ENCODE measurements at regions not wholly inside any gene's neighbourhood (a gene's known extent, or its start where the extent isn't known, plus 50 kb on each side); places are given as distances from the start of the nearest gene placed in this dataset.

GRCh38 chr20:40798066-40798465, 109.0 kb upstream of the MAFB start:
- Histone ChIP-seq H3K36me3 (no peaks in the 10 kb centered on the region), H3K27me3 (replicated peaks in 1 of 7) (peaks cover 0 to 8% (median 0%) of the 10 kb centered on the region in 7 donors), H3K9me3 (no peaks in the 10 kb centered on the region), H3K4me3 (no peak overlapping the region), H3K4me1 (no peaks in the 10 kb centered on the region), H3K27ac (no peak overlapping the region)
- intact Hi-C loops (cut with DNase I; ENCODE audit: low total_unique reads): no loop called here
- TF ChIP-seq POLR2A (IDR thresholded peaks at IDR 0.05) (no peak), CTCF (IDR thresholded peaks at IDR 0.05 in 8 of 11, conservative IDR thresholded peaks at IDR 0.05 in 3 of 11) (no peak)
- DNase-seq: no peak

- no peaks in the 10 kb centered on the region for H3K9me3 ChIP-seq
- DNase-seq: no peak
- TF ChIP-seq CTCF (IDR thresholded peaks at IDR 0.05 in 8 of 11, conservative IDR thresholded peaks at IDR 0.05 in 3 of 11) (no peak), POLR2A (IDR thresholded peaks at IDR 0.05) (no peak), POLR2AphosphoS5 (IDR thresholded peaks at IDR 0.05) (no peak)
- no peaks in the 10 kb centered on the region for H3K36me3 ChIP-seq
- H3K27ac ChIP-seq: no peak overlapping the region
- no peak overlapping the region for H3K4me3 ChIP-seq
- H3K27me3 ChIP-seq (replicated peaks in 1 of 7): peaks cover 0 to 36% (median 0%) of the 10 kb centered on the region in 7 donors
- intact Hi-C loops (cut with DNase I; ENCODE audit: low total_unique reads): no loop called here
- H3K4me1 ChIP-seq: no peaks in the 10 kb centered on the region
- 76 to 88% (median 85%) methylated on average over 3 of the region's 3 CpGs for WGBS, 5 donors
Observed at GRCh38 chr20:40802886-40803285, 113.8 kb upstream of the MAFB start.

- 84 to 92% (median 91%) methylated on average over 5 of the region's 5 CpGs for WGBS, 5 donors
Observed at GRCh38 chr20:40803381-40803780, 114.3 kb upstream of the MAFB start.

GRCh38 chr20:40805592-40805991, 116.6 kb upstream of the MAFB start:
- TF ChIP-seq POLR2A (IDR thresholded peaks at IDR 0.05): no peak
- TF ChIP-seq POLR2AphosphoS5 (IDR thresholded peaks at IDR 0.05): no peak
- no peak for TF ChIP-seq CTCF (IDR thresholded peaks at IDR 0.05 in 8 of 11, conservative IDR thresholded peaks at IDR 0.05 in 3 of 11)
- H3K9me3 ChIP-seq: no peaks in the 10 kb centered on the region
- WGBS, 5 donors: 60 to 74% (median 72%) methylated on average over 3 of the region's 3 CpGs
- no peak overlapping the region for H3K27ac ChIP-seq
- intact Hi-C loops (cut with DNase I; ENCODE audit: low total_unique reads): no loop called here
- no peak for DNase-seq
- peaks cover 0 to 38% (median 0%) of the 10 kb centered on the region in 7 donors for H3K27me3 ChIP-seq (replicated peaks in 1 of 7)
- H3K4me1 ChIP-seq: no peaks in the 10 kb centered on the region
- no peaks in the 10 kb centered on the region for H3K36me3 ChIP-seq
- no peak overlapping the region for H3K4me3 ChIP-seq

More at GRCh38 chr20:40803381-40803780, 114.3 kb upstream of the MAFB start:
- Histone ChIP-seq H3K4me3 (no peak overlapping the region), H3K27me3 (replicated peaks in 1 of 7) (peaks cover 0 to 38% (median 0%) of the 10 kb centered on the region in 7 donors), H3K36me3 (no peaks in the 10 kb centered on the region), H3K27ac (no peak overlapping the region), H3K9me3 (no peaks in the 10 kb centered on the region), H3K4me1 (no peaks in the 10 kb centered on the region)
- TF ChIP-seq POLR2A (IDR thresholded peaks at IDR 0.05): no peak
- no peak for TF ChIP-seq CTCF (IDR thresholded peaks at IDR 0.05 in 8 of 11, conservative IDR thresholded peaks at IDR 0.05 in 3 of 11)
- TF ChIP-seq POLR2AphosphoS5 (IDR thresholded peaks at IDR 0.05): no peak
- no peak for DNase-seq
- intact Hi-C loops (cut with DNase I; ENCODE audit: low total_unique reads): no loop called here

Data from spleen (tissue), 11 donors.